Right forelimb (tissue), 1 donor: ENCODE measurements at regions not wholly inside any gene's neighbourhood (a gene's known extent, or its start where the extent isn't known, plus 50 kb on each side); places are given as distances from the start of the nearest gene placed in this dataset.

Experiments used
- DNase-seq: peaks from one replicate; pipeline ENCODE4 v3.0.0-alpha.2; 2018

DNA sequence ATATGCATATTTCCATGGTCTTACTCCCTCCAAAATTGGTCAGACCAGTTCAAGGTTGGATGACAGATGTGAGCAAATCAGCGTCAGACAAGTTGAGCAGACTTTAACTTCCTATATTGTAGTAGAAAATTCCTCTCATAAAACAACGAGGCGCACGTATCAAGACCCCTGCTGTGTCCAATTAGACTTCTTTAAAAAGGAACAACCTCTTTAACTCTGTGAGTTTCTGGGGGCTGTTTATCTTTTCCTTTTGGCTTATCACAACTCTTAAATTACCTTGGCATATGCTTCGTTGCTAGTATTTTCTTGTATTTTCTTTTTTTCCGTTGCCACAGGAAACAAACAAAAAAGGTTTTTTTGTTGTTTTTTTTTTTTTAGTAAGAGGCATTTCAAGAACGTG, 398.2 kb upstream of the WWC1 start:
- DNase-seq = no peak

DNA sequence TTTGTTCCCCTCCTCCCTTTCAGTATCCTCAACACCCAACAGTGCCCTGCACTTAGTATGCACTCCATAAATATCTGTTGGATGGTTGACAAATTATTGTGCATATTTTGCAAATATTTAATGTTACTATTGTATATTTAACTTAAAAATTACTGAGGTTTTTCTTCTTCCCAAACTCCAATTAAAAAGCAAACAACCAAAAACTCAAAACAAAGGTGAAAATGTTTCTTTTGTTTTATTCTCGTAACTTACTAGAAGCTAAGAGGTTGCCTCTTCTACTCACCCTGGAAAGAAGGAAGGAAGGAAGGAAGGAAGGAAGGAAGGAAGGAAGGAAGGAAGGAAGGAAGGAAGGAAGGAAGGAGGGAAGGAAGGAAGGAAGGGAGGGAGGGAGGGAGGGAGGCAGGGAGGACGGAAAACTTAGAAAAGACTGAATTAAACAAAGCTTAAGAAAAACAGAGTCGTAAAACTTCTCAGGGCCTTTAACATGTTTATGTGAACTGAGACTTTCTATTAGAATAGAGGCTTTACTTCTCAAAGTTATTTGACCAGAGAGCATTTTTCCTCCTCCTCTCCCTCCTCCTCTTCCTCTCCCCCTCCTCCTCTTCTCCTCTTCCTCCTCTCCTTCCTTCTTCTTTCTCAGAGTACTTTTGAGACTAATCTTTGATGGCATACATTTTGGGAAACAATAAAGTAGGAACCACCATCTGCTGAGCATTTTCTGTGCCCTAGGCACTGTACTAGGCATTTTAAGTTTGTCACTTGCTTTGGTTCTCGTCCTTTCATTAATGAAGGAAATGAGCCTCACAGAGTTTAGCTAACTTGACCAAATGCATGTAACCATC, 396.6 kb upstream of the WWC1 start:
- DNase-seq = no peak

DNA sequence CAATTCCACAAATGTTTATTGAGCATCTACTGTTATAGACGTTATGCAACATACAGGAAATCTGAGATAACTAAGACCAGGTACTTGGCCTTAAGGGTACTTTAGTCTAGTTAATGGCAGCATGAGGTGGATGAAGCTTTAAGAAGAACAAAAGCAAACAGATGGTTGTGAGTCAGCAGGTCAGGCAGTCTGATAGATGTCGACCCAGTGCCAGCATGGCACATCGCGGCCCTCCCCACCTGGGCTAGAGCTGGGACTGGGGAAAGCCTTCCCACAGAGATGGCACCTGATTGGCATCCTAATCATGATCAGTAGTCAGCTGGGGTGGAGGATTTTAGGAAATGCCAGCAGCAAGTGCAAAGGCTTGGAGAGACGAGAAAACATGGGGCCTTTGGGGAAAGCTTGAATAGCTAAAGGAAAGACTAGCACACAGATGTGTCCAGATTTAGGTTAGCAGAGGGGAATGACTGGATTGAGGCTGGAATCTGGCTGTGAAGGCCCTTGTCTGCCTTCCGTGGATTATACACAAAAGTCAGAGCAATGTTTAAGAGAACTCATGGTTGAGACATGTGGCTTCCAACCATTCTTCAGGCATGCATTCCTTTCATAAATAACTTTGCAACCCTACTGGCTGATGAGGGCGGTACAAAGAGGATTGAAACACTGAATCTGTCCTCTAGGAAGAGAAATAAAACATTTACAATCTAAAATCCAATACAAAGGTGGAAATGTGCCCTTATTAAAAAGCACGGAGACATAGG, 395.4 kb upstream of the WWC1 start:
- no peak for DNase-seq

DNA sequence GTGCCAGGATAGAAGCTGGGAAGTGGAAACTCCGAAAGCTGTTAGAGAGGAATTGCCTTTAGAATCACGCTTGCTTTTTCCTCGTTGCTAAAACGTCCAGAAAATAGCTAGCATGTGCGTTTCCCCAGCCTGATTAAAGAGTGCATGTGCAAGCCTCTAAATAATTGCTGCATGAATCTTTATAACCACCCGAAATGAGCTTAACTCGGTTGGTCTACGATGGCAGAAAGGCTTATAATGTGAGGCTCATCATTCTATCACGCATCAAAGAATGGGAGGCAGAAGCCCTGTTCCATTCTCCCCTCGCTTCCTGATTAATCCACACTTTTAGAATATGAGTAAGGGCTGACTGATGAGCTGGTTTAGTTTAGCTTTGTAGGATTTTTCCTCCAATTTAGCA, 394.6 kb upstream of the WWC1 start:
- DNase-seq = no peak

DNA sequence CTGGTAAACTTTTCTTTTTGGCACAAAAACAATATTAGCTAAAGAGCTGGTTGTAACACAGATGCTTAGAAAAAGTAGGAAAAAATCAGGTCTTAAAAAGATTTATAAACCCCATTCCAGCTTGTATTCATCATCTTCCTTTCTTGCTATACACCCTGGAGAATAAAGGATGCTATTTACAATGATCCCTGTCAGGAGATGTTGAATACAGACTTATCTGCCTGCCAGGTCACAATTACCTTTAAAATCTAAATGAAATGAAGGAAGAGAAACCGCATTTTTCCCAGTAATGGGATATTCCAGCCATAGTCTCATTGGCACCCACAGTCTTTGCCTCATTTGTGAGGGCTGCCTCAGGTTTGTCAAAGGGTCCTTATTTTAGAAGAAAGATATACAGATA, 394.1 kb upstream of the WWC1 start:
- DNase-seq = no peak

DNA sequence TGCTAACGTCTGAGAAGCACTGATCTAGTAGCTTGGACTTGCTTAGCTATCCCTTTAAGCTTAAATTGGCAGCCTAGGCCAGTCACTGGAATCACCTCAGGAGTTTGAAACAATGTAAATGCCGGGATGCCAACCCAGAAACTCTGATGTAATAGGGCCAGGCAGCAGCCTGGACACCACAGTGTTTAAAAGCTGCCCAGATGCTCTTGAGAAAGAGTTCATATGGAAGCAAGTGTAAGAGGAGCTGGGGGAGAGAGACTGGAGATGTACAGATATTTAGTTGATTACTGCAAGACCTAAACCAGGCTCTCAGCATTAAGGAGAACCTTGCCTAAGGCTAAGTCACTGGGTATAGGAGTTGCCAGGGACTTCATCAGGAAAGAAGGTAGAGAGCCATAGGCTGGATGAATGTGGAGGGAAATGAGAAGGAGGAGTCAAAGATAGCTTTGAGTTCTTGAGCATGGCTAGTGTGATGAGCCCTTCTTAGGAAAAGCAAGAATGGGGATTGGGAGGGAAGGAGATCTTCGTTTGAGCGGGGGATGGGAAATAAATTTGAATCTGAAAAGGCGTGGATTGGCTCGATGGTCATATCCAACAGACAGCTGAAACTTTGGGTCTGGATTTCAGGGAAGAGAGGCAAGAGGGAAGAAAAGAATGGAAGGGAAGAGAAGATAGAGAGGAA, 392.9 kb upstream of the WWC1 start:
- no peak for DNase-seq

DNA sequence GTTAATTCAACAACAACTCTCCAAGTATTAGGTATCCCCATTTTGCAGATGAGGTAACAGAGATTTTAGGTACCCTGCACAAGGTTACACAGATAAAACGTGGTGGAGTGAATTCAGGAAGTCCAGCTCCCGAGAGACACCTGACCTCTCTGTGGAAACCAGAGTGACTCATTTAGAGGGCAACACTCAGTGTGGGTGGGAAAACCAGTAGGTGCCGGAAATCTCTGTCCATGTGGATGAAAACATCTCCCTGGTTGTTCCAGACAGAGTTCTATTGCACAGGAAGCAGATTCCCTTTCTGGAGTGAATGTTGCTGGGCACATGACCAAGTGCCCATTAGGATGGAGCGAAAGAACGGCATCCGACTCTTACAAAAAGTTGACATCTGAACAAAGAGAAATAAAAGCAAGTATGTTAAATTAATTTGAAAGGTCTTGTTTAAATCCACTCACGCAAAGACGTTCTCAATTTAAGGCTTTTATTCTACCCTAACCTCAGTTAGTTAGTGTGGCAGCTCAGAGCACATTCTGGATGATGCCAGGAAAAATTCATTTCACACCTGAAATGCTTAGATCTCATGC, 391.9 kb upstream of the WWC1 start:
- DNase-seq = no peak

DNA sequence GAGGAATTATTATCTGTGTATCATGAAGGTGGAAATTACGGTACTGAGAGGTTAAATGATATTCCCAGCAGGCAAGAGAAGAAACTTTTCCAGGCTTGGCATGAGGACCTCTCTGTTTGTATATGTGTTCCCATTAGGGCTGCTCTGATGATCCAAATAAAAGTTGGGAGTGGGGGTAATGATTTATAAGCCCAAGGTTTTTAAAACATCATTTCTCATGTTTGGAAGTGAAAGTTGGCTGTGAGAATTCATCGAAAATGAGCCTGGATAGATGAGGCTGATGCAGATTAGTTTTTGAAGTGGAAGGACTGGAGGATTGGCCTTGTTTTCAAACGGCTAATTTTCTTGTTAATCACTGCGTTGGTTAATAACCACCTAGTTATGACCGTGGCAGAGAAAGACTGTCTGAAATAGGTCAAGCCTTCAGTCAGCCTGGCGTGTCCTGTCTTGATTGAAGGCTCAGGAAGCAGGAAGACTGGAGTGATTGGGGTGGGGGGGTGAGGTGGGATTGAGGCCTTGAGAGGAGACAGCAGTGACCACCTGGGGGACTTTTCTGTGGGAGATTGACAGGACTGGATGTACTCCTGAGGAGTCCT, 391.0 kb upstream of the WWC1 start:
- DNase-seq = no peak

DNA sequence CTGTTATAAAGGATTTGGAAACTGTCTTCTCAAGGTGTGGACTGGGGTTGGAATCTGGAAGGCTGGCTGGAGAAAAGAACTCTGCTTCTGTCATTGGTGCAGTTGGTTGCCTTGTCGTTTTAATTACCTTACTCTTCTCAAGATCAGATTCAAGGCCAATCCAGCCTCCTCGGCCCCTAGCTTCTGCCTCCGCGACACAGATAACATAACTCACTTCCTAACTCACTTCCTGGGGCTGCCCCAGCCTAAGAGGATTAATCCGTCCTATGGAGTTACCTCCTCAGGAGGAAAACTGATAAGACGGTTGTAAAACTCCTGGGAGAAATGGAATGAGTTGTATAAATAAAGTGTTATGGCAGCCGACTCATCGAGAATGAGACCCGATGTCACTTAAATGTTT, 389.1 kb upstream of the WWC1 start:
- no peak for DNase-seq

DNA sequence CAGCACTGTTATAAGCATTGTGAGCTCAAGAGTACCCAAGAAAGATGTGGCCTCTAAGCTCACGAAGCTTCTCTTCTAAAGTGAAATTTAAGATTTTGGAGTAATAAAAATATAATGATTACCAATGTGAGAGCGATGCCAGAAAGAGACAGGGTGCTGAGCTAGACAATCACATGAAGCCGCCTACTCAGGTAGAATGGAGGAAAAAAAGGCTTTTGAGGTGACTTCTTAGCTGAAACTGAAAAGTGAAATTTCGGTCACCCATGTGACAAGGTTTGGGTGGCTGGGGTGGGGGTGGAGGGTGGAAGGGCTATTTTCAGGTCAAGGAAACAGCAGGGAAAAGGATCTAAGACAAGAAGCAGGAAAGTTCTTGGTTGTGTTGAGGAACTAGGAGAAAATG, 388.2 kb upstream of the WWC1 start:
- DNase-seq = no peak

DNA sequence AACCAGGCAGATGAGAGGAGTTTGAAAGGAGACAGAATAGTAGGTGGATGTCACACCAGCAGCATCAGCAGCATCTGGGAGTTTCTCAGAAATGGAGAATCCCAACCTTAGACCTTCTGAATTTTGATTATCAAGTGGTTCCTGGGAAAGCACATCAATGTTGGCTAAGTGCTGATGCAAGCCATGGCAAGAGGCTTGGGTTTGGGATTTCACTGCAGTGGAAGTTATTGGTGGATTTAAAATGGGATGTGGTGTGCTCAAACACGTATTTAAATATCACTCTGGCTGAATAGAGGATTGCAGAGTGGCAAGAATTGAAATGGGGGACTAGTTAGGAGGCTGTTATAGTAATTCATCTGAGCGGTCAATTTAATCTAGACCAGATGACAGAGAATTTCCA, 387.8 kb upstream of the WWC1 start:
- DNase-seq = no peak

DNA sequence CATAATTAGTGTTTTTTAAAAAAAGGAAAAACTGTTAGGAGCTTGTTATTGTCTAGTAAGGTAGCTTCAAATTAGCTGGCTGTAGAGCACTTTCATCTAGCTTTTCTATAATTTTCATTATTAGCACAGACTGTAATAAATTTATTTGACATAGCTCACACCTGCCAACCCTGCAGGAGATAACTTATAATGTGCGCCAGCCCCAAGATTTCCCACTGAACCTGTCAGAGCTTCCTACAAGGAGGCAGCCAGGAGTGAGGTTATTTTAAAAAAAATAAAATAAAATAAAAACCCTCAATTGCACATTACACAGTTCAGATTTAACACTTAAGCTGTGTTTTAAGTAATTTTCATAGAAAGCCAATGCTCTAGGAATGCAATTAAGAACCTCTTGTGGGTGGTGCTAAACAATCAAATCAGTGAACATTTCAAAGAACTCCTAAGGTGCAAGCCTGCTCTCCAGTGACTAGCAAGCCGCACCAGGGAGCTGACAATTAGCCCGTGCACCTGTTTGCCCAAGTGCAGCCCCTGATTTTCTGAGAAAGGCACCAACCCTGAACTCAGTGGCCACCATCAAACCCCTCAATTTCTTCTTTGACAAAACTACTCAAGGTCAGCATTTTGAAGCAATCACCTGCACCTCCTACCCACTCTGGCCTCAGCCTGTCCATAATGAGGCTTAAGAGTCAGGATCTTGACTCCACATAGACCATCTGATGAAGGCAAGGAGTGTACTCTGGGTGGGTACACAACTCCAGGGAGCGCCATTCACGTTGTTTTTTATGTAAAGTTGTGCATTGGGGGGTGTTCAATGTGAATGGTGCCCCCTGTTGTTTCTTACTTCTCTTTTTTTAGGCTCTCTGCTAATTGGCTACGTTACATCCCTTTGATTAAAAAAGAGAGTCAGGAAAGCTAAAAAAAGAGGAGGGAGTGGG, 385.3 kb upstream of the WWC1 start:
- no peak for DNase-seq

DNA sequence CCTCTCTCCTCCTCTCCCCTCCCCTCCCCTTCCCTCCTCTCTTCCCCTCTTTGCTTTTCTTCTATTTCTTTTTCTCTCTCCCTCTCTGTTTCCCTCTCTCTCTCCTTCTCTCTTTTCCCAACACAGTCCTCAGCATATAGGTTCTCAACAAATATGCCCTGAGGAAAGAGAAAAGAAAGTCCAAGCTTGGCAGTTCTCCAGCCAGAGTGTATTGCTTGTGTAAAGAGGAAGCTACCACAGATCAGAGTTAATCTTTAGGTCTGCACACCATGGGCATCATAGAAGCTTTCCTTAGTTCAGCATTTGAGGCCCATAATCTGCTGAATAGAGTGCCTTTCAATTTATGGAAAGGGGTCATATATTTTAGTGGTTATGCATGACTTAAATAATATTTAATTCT, 382.8 kb upstream of the WWC1 start:
- DNase-seq = no peak

DNA sequence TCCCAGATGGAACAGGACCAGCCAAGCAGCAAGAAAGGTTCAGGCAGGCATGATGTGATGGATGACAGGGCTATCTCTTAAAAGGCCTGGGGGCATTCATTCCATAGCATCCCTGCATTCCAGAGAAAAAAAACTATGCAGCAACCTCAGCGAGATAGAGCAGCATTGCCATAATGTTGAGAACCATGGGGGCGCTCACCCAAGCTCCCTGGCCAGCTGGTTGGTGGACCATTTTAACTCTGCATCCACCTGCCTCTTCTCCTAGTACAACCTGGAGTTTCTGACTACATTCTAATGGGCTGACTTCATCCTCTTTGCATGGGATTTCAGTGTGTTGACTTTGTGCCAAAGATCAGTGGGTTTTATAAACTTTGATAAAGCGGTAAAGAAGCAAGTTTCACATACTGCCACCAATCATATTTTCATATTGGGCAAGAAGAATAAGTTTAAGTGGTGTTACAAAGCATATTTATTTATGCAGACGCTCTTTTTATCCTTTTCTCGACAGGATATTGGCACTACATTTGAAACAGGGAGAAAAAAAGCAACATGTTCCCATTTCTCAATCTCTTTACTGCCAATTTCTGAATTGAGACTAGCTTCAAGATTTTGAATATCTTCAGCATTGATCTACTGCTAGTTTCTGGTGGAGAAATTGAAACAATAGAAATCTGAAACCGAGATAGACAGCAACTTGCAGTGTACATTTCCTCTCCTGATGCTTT, 378.3 kb upstream of the WWC1 start:
- no peak for DNase-seq

DNA sequence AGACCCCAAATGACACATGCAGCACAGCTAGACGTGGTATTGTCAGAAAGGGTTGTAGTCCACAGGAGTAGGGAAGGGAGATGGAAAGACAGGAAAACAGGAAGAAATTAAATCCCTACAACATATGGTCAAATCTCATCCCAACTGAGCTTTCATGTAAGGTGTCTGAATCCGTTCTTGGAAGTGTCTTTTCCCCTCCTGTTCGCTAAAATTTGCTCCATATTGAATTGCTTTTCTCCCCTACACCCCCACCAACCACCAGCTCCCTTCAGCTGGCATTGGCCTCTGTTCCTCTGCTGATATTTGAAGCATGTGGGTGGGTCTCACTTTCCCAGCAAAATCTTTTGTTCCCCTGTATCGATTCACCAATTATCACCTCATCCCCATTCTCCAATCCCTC, 376.2 kb upstream of the WWC1 start:
- no peak for DNase-seq

DNA sequence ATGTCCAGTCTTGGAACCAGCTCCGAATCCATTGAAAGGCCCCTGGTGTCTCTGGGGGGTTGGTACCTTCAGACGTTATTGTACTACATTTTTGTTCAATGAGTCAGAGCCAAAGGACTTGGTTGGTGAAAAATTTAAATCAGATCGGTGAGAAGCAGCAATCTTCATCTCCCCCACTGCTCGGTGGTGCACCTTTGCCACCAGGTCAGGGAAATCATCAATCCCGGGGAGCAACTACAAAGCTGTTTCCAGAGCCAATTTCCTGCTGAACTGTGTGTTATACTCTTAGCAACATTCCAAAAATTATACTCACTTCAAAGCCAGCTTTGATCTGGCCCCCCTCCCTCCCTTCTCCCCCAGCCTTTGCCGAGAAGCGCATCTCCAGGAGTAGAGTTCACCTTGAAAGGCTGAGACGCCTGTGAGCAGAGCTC, 375.2 kb upstream of the WWC1 start:
- DNase-seq = no peak

DNA sequence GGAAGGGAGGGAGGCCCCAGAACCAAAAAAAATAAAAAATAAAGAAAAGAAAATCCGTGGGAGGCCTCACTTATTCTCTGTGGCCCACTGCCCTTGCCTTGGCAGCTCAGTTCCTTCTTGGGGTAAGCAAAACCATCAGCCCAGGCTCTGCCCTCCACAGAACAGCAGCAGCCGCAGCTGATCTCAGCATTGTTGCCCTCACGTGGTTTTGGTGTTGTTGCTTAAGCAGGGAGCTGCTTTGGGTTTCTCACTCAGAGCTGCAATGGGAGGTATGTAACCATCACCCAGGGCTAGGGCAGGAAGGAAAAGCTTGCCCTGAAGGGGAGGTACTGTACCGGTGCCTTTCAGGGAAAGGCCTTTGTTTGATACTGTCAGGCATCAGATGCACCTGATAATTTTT, 374.7 kb upstream of the WWC1 start:
- no peak for DNase-seq

DNA sequence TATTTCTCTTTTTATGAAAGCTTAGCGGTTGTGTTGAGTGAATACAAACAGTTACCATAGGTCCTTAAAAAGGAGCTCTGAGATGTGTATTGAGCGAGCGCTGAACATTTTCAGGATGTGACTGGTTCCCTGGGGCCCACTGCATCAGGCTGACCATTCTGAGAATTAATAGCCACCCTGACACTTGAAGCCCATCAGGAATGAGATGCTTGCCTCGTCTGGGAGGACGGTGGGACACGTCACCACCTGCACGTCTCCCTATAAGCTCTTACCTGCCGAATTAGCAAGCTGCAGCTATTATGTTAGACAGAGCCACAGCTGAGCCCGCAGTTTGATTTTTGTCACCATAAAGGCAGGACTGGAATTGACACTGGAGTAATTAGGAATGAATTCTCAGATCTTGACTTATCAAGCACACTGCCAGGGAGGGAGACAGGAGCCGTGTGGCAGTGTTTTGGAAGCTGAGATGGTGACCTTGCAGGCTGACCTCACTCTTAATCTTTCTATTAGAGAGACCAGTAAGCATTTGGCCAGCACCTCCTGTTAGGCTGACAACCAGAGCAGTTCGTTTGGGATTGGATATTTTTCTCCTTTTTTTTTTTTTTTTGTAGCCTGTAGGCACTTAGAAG, 373.1 kb upstream of the WWC1 start:
- no peak for DNase-seq

DNA sequence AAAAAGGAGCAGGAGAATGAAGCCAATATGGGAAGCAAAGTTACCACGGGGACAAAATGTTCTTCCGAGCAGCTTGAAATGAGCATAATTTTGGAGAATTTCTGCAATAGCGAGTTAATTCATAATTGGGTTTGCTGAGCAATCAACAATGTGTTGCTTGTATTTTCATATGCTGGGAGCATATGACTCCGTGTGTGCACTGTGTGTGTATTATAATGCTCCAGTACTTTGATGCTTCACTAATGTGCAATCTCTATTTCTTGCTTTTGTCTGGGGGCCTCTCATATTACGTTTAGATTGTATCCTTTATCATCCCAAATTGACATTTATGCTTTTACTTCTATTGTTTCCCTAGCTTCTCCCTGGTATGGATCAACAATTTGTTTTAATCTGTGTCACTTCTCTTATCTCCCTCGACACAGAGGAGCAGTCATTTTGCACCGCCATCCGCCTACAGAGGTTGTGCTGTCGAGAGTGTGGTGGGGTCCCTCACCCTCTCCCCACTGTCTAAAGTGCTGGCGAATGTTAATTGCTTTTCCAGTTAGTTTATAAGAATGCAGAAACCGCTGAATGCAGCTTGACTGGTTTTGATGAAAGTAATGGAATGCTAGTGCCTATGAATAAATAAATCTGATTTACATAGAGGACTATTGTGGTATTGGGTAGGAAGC, 372.5 kb upstream of the WWC1 start:
- no peak for DNase-seq

DNA sequence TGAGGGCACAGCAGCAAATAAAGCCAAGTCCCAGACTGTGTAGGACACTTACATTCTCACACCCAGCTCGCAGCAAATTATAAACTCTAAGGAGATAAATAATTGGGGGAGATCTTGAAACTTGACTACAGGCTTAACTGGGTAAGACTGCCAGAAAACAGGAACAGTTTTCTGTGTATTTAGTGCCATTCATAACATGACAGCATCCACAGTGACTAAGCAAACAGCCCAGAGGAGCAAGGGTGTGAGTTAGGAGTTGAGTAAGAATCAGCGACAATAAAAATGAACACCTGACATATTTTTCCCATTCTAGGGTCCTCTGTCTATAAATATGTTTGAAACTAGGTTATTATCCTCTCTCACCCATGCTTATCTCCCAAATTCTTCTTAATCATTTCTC, 370.9 kb upstream of the WWC1 start:
- DNase-seq = no peak
